ENCODE measurements at regions not wholly inside any gene's neighbourhood (a gene's known extent, or its start where the extent isn't known, plus 50 kb on each side); places are given as distances from the start of the nearest gene placed in this dataset.

- TF ChIP-seq CTCF (IDR thresholded peaks at IDR 0.05; ENCODE audit: low read depth, low read length): no peak
- no peak overlapping the region for H3K4me3 ChIP-seq (replicated peaks in 1 of 2; ENCODE audit: low read depth in 2 of 2, low read length in 2 of 2)
- DNase-seq (ENCODE audit: low read depth in 2 of 2): no peak
Measured at GRCh38 chr19:28416245-28416644, 796.7 kb downstream of the UQCRFS1 start.

- TF ChIP-seq CTCF (IDR thresholded peaks at IDR 0.05; ENCODE audit: low read depth, low read length): no peak
- no peak for DNase-seq (ENCODE audit: low read depth in 2 of 2)
- no peak overlapping the region for H3K4me3 ChIP-seq (replicated peaks in 1 of 2; ENCODE audit: low read depth in 2 of 2, low read length in 2 of 2)
Measured at GRCh38 chr19:28414748-28415147, 798.2 kb downstream of the UQCRFS1 start.

DNA sequence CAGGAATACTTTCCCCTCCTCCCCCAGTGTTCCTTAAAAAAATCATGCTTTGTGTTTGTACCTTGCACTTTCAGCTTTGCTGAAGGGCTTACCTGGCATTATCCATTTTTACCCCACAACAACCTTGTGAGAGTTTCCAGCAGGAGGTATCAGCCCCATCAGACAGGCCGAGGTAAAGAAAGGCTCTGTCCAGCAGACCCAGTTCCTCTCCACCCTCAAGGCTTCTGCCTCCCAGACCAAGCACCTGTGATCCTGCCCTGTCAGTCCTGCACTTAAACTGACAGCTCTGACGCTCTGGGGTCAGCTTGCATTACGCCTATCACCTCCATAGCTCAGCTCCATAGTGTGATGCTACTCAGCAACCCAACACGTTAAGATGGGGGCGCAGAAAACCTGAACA, 803.1 kb downstream of the UQCRFS1 start:
- no peak for DNase-seq (ENCODE audit: low read depth in 2 of 2)
- H3K4me3 ChIP-seq (replicated peaks in 1 of 2; ENCODE audit: low read depth in 2 of 2, low read length in 2 of 2): no peak overlapping the region
- TF ChIP-seq CTCF (IDR thresholded peaks at IDR 0.05; ENCODE audit: low read depth, low read length): no peak

DNA sequence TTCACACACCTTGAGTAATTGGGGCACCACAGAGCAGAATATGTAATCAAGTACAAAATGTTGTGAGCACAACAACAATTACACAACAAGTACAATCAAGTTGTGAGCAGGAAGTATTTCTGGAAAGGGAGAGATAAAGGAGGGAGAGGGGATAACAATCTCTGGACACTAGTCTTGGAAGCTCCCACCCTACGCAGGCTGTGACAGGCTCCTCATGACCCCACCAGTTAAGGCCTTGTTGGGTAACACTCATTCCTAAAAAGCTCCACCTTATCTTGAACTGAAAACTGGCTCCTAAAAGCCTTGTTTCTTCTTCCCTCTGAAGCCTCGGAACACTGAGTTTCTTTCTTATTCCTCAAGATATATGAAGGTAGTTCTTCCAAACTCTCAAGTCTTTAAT, 806.0 kb downstream of the UQCRFS1 start:
- no peak for DNase-seq (ENCODE audit: low read depth in 2 of 2)
- TF ChIP-seq CTCF (IDR thresholded peaks at IDR 0.05; ENCODE audit: low read depth, low read length): no peak
- H3K4me3 ChIP-seq (replicated peaks in 1 of 2; ENCODE audit: low read depth in 2 of 2, low read length in 2 of 2): no peak overlapping the region

- DNase-seq (ENCODE audit: low read depth in 2 of 2): no peak
- TF ChIP-seq CTCF (IDR thresholded peaks at IDR 0.05; ENCODE audit: low read depth, low read length): no peak
- no peak overlapping the region for H3K4me3 ChIP-seq (replicated peaks in 1 of 2; ENCODE audit: low read depth in 2 of 2, low read length in 2 of 2)
Measured at GRCh38 chr19:28405346-28405742, 807.6 kb downstream of the UQCRFS1 start.

DNA sequence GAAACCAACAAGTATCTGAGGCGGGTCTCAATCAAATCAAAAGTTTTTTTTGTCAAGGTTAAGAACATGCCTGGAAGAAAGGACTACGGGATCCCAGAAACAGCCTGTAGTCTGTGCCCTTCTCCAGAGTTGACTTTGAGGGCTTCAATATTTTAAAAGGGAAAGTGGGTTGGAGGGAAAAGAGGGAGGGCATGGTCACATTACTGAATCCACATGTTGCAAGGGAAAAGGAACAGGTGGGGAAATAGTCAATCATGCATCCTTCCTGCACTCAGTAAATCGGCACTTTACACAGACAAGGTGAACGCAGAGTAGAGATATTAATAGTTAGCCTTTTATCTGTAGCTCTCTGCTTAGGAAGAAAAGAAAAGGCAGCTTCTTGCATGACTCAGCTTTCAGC, 808.5 kb downstream of the UQCRFS1 start:
- no peak overlapping the region for H3K4me3 ChIP-seq (replicated peaks in 1 of 2; ENCODE audit: low read depth in 2 of 2, low read length in 2 of 2)
- no peak for TF ChIP-seq CTCF (IDR thresholded peaks at IDR 0.05; ENCODE audit: low read depth, low read length)
- no peak for DNase-seq (ENCODE audit: low read depth in 2 of 2)

DNA sequence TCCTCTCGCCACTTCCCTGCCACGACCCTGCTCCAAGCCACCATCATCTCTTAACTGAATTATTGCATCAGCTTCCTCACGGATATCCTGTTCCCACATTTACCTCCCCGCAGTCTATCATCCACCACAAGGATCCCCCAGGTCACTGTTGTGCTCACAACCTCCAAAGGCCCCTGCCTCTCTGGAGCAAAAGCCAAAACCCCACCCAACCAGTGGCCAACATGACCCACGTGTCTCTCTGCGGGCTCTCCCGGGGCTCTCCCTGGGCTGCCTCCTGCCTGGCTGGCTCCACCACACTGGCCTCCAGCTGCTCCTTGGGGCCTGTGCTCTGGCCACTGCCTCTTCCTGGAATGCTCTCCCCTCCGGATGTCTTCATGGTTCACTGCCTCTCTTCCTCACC, 809.3 kb downstream of the UQCRFS1 start:
- no peak for DNase-seq (ENCODE audit: low read depth in 2 of 2)
- no peak overlapping the region for H3K4me3 ChIP-seq (replicated peaks in 1 of 2; ENCODE audit: low read depth in 2 of 2, low read length in 2 of 2)
- TF ChIP-seq CTCF (IDR thresholded peaks at IDR 0.05; ENCODE audit: low read depth, low read length): no peak

Measured in cardiac fibroblast (primary cell).